ENCODE measurements at regions not wholly inside any gene's neighbourhood (a gene's known extent, or its start where the extent isn't known, plus 50 kb on each side); places are given as distances from the start of the nearest gene placed in this dataset.

DNA sequence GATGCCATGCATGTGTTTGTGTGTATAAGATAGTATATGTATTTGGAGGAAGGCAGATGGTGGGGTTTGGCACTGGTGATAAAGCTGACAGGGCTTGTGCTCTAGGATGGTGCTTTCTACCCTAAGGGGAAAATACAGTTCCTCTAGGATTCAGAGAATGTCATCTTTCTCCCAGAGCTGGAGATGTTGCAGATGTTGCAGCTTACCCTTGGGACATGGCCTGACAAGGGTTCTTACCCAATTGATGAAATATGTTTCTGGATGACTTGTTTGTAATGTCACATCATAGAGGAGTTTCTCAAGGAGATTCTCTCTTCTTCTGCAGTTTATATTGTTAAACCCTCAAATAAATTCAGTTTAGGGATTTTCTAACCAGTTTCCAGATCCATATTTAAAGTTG is 52.5 kb upstream of the PITX2 start:
- no peak for FAIRE-seq
- no peak for TF ChIP-seq POU2F2 (IDR thresholded peaks at IDR 0.05; ENCODE audit: low read depth, low read length)
- TF ChIP-seq POLR2A (IDR thresholded peaks at IDR 0.05; ENCODE audit: low read depth, low read length), result no peak
- no peak for TF ChIP-seq PAX5 (IDR thresholded peaks at IDR 0.05; ENCODE audit: insufficient read depth, low read length, severe bottlenecking)
- TF ChIP-seq SPI1 (IDR thresholded peaks at IDR 0.05; ENCODE audit: low read depth, low read length), result no peak
- no peak for TF ChIP-seq POLR2AphosphoS5 (IDR thresholded peaks at IDR 0.05; ENCODE audit: low read depth, low read length)
- no peak for TF ChIP-seq TAF1 (IDR thresholded peaks at IDR 0.05; ENCODE audit: low read depth, low read length)
- no peak for DNase-seq (ENCODE audit: insufficient read length, low spot score)

DNA sequence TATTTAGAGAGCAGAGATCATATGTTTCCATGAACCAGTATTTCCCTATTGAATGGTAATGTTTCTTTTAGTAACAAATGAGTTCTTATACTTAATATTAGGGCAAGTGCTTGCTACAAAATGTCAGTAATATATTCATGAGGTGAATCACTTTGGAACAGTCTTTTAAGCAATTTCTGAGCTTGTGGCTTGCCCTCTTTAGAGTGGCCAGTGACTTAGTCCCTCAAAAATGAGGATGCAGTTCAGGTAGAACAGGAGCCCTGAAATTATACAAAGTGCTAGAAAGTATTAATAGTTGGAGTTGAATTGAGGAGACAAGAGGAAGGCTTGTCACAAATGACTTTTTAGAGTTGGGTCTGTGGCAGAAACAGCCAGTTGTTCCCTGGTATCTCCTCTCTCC is 53.4 kb upstream of the PITX2 start:
- no peak for FAIRE-seq
- DNase-seq (ENCODE audit: insufficient read length, low spot score), result no peak
- TF ChIP-seq POU2F2 (IDR thresholded peaks at IDR 0.05; ENCODE audit: low read depth, low read length), result no peak
- TF ChIP-seq POLR2A (IDR thresholded peaks at IDR 0.05; ENCODE audit: low read depth, low read length), result no peak
- TF ChIP-seq TAF1 (IDR thresholded peaks at IDR 0.05; ENCODE audit: low read depth, low read length), result no peak
- no peak for TF ChIP-seq PAX5 (IDR thresholded peaks at IDR 0.05; ENCODE audit: insufficient read depth, low read length, severe bottlenecking)
- TF ChIP-seq SPI1 (IDR thresholded peaks at IDR 0.05; ENCODE audit: low read depth, low read length), result no peak
- no peak for TF ChIP-seq POLR2AphosphoS5 (IDR thresholded peaks at IDR 0.05; ENCODE audit: low read depth, low read length)

DNA sequence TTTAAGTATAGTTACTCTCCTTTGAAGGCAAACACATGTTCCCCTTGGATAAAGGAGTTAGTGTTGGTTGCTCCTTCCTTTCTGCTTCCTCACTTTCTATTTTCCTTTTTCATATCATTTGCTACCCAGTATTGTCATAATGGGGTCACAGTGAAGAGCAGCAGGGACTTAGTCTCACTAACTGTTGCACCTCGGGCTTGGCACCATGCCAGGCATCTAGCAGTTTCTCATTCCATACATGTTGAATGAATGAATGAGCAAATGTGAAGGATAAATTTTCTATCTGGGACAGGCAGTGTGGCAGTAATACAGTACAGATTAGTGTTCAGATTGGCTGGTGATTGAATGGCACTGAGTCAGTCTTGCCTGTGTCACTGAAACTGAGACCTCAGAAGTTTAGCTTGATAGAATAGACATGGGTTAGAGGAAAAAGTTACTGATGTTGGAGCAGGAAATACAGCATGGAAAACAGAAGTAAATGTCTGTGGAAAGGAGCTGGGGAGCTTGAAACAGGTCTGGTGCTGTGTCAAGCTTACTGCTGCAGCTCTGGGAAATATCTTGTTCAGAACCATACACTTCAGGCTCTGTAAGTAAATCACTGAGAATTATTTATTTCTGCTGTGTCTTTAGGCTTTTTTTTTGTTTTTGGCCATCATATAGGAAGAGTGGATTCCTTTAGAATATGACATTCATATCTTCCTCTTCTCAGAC is 55.8 kb upstream of the PITX2 start:
- FAIRE-seq (no peak), DNase-seq (ENCODE audit: insufficient read length, low spot score) (no peak)
- TF ChIP-seq POLR2A (IDR thresholded peaks at IDR 0.05; ENCODE audit: low read depth, low read length) (no peak), POU2F2 (IDR thresholded peaks at IDR 0.05; ENCODE audit: low read depth, low read length) (no peak), POLR2AphosphoS5 (IDR thresholded peaks at IDR 0.05; ENCODE audit: low read depth, low read length) (no peak), TAF1 (IDR thresholded peaks at IDR 0.05; ENCODE audit: low read depth, low read length) (no peak), SPI1 (IDR thresholded peaks at IDR 0.05; ENCODE audit: low read depth, low read length) (no peak), PAX5 (IDR thresholded peaks at IDR 0.05; ENCODE audit: insufficient read depth, low read length, severe bottlenecking) (no peak)

DNA sequence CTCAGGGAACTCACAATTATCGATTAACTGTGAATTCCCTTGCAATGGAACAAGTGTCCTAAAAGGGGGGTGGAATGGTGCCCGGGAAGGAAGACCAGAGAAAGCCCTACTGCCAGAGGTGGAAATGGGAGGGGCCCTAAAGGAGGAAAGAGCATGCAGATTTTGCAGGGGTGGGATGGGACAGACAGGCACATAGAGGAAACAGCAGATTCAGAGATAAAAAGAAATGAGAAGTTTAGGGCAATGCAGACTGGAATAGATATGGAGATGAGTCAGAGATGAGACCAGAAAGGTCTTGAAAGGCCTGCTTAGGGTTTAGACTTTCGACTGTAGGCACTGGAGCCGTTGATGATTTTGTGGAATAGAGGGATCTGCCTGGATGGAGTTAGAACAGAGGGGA is 57.4 kb upstream of the PITX2 start:
- FAIRE-seq (no peak), DNase-seq (ENCODE audit: insufficient read length, low spot score) (no peak)
- TF ChIP-seq POLR2AphosphoS5 (IDR thresholded peaks at IDR 0.05; ENCODE audit: low read depth, low read length) (no peak), TAF1 (IDR thresholded peaks at IDR 0.05; ENCODE audit: low read depth, low read length) (no peak), SPI1 (IDR thresholded peaks at IDR 0.05; ENCODE audit: low read depth, low read length) (no peak), POLR2A (IDR thresholded peaks at IDR 0.05; ENCODE audit: low read depth, low read length) (no peak), POU2F2 (IDR thresholded peaks at IDR 0.05; ENCODE audit: low read depth, low read length) (no peak), PAX5 (IDR thresholded peaks at IDR 0.05; ENCODE audit: insufficient read depth, low read length, severe bottlenecking) (no peak)

DNA sequence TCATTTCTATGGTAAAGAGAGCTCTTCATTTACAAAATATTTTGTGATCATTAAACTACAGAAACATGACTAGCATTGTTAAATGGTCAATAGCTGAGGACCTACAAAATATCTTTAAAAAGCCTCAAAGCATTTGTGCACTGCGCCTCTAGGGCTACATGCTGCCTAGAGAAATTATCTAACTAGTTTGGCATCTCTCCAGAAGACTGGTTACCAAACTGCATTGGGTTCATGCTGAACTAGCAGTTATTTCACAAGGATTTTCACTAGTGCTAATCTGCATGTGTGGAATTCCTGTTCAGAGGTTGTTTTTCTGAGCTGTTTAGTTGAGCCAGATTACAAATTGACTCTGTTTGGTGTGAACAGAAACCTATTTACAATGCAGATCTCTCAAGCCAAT is 58.5 kb upstream of the PITX2 start:
- DNase-seq (ENCODE audit: insufficient read length, low spot score), result no peak
- FAIRE-seq, result no peak

DNA sequence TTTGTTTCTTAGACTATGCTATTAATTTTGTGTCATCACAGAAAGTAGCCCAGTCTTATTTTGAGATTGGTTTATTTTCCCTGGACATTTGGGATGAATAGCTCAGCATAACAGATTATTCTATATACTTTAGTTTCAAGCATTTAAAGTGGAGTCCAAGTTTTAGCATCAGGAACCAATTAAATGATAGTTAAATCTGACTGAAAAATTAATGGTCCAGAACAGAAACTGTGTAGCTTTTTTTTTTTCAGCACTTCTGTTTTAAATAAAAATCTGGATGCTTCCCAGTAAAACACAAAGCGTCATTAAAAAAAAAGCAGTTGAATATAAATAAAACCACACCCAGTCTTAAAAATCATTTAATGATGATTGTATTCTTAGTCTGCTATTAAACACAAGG is 59.4 kb upstream of the PITX2 start:
- no peak for DNase-seq (ENCODE audit: insufficient read length, low spot score)
- no peak for TF ChIP-seq POLR2AphosphoS5 (IDR thresholded peaks at IDR 0.05; ENCODE audit: low read depth, low read length)
- TF ChIP-seq PAX5 (IDR thresholded peaks at IDR 0.05; ENCODE audit: insufficient read depth, low read length, severe bottlenecking), result no peak
- TF ChIP-seq SPI1 (IDR thresholded peaks at IDR 0.05; ENCODE audit: low read depth, low read length), result no peak
- TF ChIP-seq POU2F2 (IDR thresholded peaks at IDR 0.05; ENCODE audit: low read depth, low read length), result no peak
- TF ChIP-seq TAF1 (IDR thresholded peaks at IDR 0.05; ENCODE audit: low read depth, low read length), result no peak
- TF ChIP-seq POLR2A (IDR thresholded peaks at IDR 0.05; ENCODE audit: low read depth, low read length), result no peak
- FAIRE-seq, result no peak

More for the DNA sequence above, 58.5 kb upstream of the PITX2 start:
- TF ChIP-seq POLR2A (IDR thresholded peaks at IDR 0.05; ENCODE audit: low read depth, low read length) (no peak), PAX5 (IDR thresholded peaks at IDR 0.05; ENCODE audit: insufficient read depth, low read length, severe bottlenecking) (no peak), TAF1 (IDR thresholded peaks at IDR 0.05; ENCODE audit: low read depth, low read length) (no peak), SPI1 (IDR thresholded peaks at IDR 0.05; ENCODE audit: low read depth, low read length) (no peak), POU2F2 (IDR thresholded peaks at IDR 0.05; ENCODE audit: low read depth, low read length) (no peak), POLR2AphosphoS5 (IDR thresholded peaks at IDR 0.05; ENCODE audit: low read depth, low read length) (no peak)

DNA sequence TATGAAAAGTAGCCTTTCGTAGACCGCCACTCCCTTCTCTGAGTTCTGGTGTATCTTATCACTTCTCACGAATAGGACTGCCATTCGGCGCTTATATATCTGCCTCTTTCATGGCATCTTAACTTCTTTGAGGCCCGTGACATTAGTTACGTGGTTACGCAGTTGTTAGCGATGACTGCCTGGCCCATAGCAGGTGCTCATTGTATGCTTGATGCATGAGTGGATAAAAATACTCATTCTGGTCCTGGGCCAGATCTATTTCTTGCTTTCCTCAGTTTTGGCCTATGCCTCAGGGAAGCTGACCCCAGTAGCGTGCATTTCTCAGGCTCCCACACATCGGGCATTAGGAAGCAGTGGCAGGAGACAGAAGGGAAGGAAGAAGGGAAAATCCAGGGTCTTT is 60.7 kb upstream of the PITX2 start:
- FAIRE-seq (no peak), DNase-seq (ENCODE audit: insufficient read length, low spot score) (no peak)
- TF ChIP-seq SPI1 (IDR thresholded peaks at IDR 0.05; ENCODE audit: low read depth, low read length) (no peak), TAF1 (IDR thresholded peaks at IDR 0.05; ENCODE audit: low read depth, low read length) (no peak), POU2F2 (IDR thresholded peaks at IDR 0.05; ENCODE audit: low read depth, low read length) (no peak)

DNA sequence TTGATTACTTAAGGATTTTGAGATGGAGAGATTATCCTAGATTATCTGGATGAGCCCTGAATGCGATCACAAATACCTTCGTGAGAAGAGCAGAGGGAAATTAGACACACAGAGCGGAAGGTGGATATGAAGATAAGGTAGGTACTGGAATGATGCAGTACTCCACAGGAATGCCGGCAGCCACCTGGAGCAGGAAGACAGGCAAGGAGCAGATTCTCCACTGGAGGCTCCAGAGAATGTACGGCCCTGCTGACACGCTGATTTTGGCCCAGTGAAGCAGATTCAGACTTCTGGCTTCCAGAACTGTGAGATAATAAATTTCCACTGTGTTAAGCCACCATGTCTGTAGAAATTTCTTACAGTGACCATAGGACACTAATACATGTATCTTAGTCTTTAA is 79.4 kb upstream of the PITX2 start:
- DNase-seq (ENCODE audit: insufficient read length, low spot score), result no peak
- TF ChIP-seq SPI1 (IDR thresholded peaks at IDR 0.05; ENCODE audit: low read depth, low read length), result no peak
- no peak for FAIRE-seq

DNA sequence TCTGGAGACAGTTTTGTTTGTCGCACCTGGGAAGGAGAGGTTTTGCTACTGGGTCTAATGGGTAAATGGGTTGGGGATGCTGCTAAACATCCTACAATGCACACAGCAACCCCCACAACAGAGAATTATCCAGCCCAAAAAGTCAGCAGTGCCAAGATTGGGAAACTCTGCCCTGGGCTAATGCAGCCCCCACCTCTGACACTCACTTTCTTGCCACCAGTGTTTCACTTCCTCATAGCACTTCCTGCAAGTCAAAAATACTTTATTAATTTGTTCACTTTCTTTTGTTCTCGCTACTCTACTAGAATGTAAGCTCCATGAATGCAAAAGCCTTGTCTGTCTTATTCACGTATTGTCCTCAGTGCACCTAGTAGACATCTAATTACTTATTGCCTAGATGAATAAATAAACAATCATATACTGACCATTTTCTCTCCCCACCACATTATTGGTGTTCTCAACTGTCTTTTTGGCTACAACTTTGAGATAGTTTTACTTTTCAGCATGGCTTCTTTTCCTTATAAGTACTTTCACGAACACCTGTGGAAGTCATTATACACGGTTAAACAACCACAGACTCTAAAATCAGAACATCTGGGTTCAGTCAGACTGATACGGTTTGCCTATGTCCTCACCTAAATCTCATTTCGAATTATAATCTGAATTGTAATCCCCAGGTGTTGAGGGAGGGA is 82.0 kb upstream of the PITX2 start:
- DNase-seq (ENCODE audit: insufficient read length, low spot score) (no peak), FAIRE-seq (no peak)
- TF ChIP-seq POLR2A (IDR thresholded peaks at IDR 0.05; ENCODE audit: low read depth, low read length) (no peak), POLR2AphosphoS5 (IDR thresholded peaks at IDR 0.05; ENCODE audit: low read depth, low read length) (no peak), TAF1 (IDR thresholded peaks at IDR 0.05; ENCODE audit: low read depth, low read length) (no peak), SPI1 (IDR thresholded peaks at IDR 0.05; ENCODE audit: low read depth, low read length) (peak; percentile 87), PAX5 (IDR thresholded peaks at IDR 0.05; ENCODE audit: insufficient read depth, low read length, severe bottlenecking) (no peak), POU2F2 (IDR thresholded peaks at IDR 0.05; ENCODE audit: low read depth, low read length) (no peak)

DNA sequence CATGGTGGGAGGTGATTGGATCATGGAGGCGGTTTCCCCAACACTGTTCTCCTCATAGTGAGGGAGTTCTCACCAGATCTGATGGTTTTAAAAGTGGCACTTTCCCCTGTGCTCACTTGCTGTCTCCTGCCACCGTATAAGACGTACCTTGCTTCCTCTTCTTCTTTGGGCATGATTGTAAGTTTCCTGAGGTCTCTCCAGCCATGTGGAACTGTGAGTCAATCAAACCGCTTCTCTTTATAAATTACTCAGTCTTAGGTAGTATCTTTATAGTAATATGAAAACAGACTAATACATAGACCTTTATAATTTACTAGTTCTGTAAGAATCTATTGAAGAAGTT is 82.5 kb upstream of the PITX2 start:
- no peak for DNase-seq (ENCODE audit: insufficient read length, low spot score)
- FAIRE-seq, result no peak
- no peak for TF ChIP-seq TAF1 (IDR thresholded peaks at IDR 0.05; ENCODE audit: low read depth, low read length)
- no peak for TF ChIP-seq PAX5 (IDR thresholded peaks at IDR 0.05; ENCODE audit: insufficient read depth, low read length, severe bottlenecking)
- no peak for TF ChIP-seq POU2F2 (IDR thresholded peaks at IDR 0.05; ENCODE audit: low read depth, low read length)
- TF ChIP-seq POLR2AphosphoS5 (IDR thresholded peaks at IDR 0.05; ENCODE audit: low read depth, low read length), result no peak
- TF ChIP-seq SPI1 (IDR thresholded peaks at IDR 0.05; ENCODE audit: low read depth, low read length), result no peak
- TF ChIP-seq POLR2A (IDR thresholded peaks at IDR 0.05; ENCODE audit: low read depth, low read length), result no peak
